GM10266 (cell line): ENCODE measurements at regions not wholly inside any gene's neighbourhood (a gene's known extent, or its start where the extent isn't known, plus 50 kb on each side); places are given as distances from the start of the nearest gene placed in this dataset.

Experiments used
- DNase-seq: peaks from one replicate; pipeline ENCODE4 v3.0.0; 2012; ENCODE audit errors: extremely low spot score
- CTCF ChIP-seq: IDR thresholded peaks from 2 replicates; pipeline ENCODE4 v1.5.1; 2012; ENCODE audit warnings: mild to moderate bottlenecking, low read depth; ENCODE audit not compliant: control insufficient read depth, insufficient read depth; ENCODE audit errors: missing control alignments

GRCh38 chr4:128711361-128711760, 98.1 kb upstream of the JADE1 start:
- no peak for TF ChIP-seq CTCF
- DNase-seq = no peak

GRCh38 chr4:128709268-128709667, 100.2 kb upstream of the JADE1 start:
- TF ChIP-seq CTCF = no peak
- DNase-seq = no peak

GRCh38 chr4:128707864-128708263, 101.6 kb upstream of the JADE1 start:
- no peak for TF ChIP-seq CTCF
- no peak for DNase-seq

DNA sequence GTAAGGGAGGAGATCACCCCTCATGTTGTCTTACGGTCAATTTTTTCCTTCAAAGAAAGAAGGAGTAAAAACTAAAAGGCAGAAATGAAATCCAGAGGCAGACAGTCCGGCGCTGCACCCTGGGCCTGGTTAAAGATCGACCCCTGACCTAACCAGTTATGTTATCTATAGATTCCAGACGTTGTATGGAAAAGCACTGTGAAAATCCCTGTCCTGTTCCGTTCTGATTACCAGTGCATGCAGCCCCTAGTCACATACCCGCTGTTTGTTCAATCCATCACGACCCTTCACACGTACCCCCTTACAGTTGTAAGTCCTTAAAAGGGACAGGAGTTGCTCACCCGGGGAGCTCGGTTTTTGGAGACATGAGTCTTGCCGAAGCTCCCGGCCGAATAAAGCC, 105.6 kb upstream of the JADE1 start:
- TF ChIP-seq CTCF = no peak
- DNase-seq = no peak

GRCh38 chr4:128700659-128701350, 108.7 kb upstream of the JADE1 start:
- no peak for DNase-seq
- no peak for TF ChIP-seq CTCF

- no peak for TF ChIP-seq CTCF
- DNase-seq = no peak
These were observed 111.1 kb upstream of the JADE1 start for GRCh38 chr4:128698386-128698785.

DNA sequence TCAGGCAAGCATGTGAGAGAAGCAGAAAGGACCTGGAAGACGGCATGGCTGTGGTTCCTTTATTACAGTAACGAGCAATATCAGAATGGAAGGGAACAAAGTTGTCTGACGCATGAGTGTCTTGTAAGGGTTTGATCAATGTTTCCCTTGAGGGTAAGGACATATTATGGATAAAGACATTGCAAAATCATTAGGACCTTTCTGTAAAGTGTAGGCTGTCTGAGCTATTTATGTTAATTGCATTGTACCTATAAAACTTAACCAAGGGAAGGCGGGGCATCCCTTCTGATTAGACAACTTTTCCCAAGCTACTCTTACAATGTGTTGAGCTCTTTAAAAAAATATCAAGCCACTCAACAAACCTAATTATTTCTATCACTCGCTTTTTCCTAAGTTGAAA, 112.2 kb upstream of the JADE1 start:
- TF ChIP-seq CTCF = no peak
- no peak for DNase-seq
